Hindlimb muscle (tissue), 1 donor: ENCODE measurements at regions not wholly inside any gene's neighbourhood (a gene's known extent, or its start where the extent isn't known, plus 50 kb on each side); places are given as distances from the start of the nearest gene placed in this dataset.

Experiments used
- DNase-seq: peaks from one replicate; pipeline ENCODE4 v3.0.0-alpha.2; 2013

- DNase-seq = no peak
Observed at GRCh38 chr6:134707342-134708031, 242.4 kb downstream of the ALDH8A1 start.

- DNase-seq = no peak
Observed at GRCh38 chr6:134706806-134707205, 243.1 kb downstream of the ALDH8A1 start.

- DNase-seq = no peak
Observed at GRCh38 chr6:134706153-134706552, 243.7 kb downstream of the ALDH8A1 start.

- DNase-seq = no peak
Observed at GRCh38 chr6:134703206-134703605, 246.7 kb downstream of the ALDH8A1 start.

GRCh38 chr6:134702279-134702678 lies 247.6 kb downstream of the ALDH8A1 start:
- DNase-seq = no peak

GRCh38 chr6:134701301-134701700 lies 248.6 kb downstream of the ALDH8A1 start:
- no peak for DNase-seq

- no peak for DNase-seq
Observed at GRCh38 chr6:134698228-134698627, 251.7 kb downstream of the ALDH8A1 start.

- DNase-seq = no peak
Observed at GRCh38 chr6:134692008-134692407, 257.9 kb downstream of the ALDH8A1 start.

GRCh38 chr6:134691180-134691579 lies 258.7 kb downstream of the ALDH8A1 start:
- DNase-seq = no peak

- DNase-seq = no peak
Observed at GRCh38 chr6:134690048-134690447, 259.9 kb downstream of the ALDH8A1 start.

GRCh38 chr6:134689641-134690040 lies 260.3 kb downstream of the ALDH8A1 start:
- DNase-seq = no peak

GRCh38 chr6:134689177-134689576 lies 260.7 kb downstream of the ALDH8A1 start:
- no peak for DNase-seq

- peak; percentile 11 for DNase-seq
Observed at GRCh38 chr6:134686071-134686470, 263.8 kb downstream of the ALDH8A1 start.

GRCh38 chr6:134684423-134684795 lies 265.5 kb downstream of the ALDH8A1 start:
- DNase-seq = no peak

- no peak for DNase-seq
Observed at GRCh38 chr6:134683783-134684422, 266.0 kb downstream of the ALDH8A1 start.

GRCh38 chr6:134680433-134680832 lies 269.5 kb downstream of the ALDH8A1 start:
- DNase-seq = no peak

- DNase-seq = no peak
Observed at GRCh38 chr6:134680021-134680420, 269.9 kb downstream of the ALDH8A1 start.

- peak; percentile 23 for DNase-seq
Observed at GRCh38 chr6:134678436-134678889, 271.4 kb downstream of the ALDH8A1 start.

GRCh38 chr6:134676307-134677281 lies 273.3 kb downstream of the ALDH8A1 start:
- no peak for DNase-seq

- DNase-seq = no peak
Observed at GRCh38 chr6:134675110-134676054, 274.5 kb downstream of the ALDH8A1 start.

- DNase-seq = no peak
Observed at GRCh38 chr6:134674562-134674961, 275.3 kb downstream of the ALDH8A1 start.

GRCh38 chr6:134669485-134669884 lies 280.4 kb downstream of the ALDH8A1 start:
- no peak for DNase-seq
